ENCODE measurements at regions not wholly inside any gene's neighbourhood (a gene's known extent, or its start where the extent isn't known, plus 50 kb on each side); places are given as distances from the start of the nearest gene placed in this dataset.
"Not testable (repeated sequence)": the region's sequence is repeated elsewhere in the genome, so short reads cannot be mapped to it uniquely, and the experiment has no call there.

GRCh38 chr10:117601716-117602115, 59.2 kb downstream of the EMX2 start:
- no peak for DNase-seq (ENCODE audit: low read depth, low spot score)

- DNase-seq (ENCODE audit: low read depth, low spot score) = no peak
Measured at GRCh38 chr10:117603081-117603480, 60.5 kb downstream of the EMX2 start.

- no peak for DNase-seq (ENCODE audit: low read depth, low spot score)
Measured at GRCh38 chr10:117603726-117604125, 61.2 kb downstream of the EMX2 start.

- DNase-seq (ENCODE audit: low read depth, low spot score) = peak; percentile 91
Measured at GRCh38 chr10:117609095-117609795, 66.7 kb downstream of the EMX2 start.

GRCh38 chr10:117609796-117610170, 67.2 kb downstream of the EMX2 start:
- DNase-seq (ENCODE audit: low read depth, low spot score) = no peak

- DNase-seq (ENCODE audit: low read depth, low spot score) = no peak
Measured at GRCh38 chr10:117610321-117610720, 67.8 kb downstream of the EMX2 start.

- no peak for DNase-seq (ENCODE audit: low read depth, low spot score)
Measured at GRCh38 chr10:117612113-117612512, 69.6 kb downstream of the EMX2 start.

- peak; percentile 35 for DNase-seq (ENCODE audit: low read depth, low spot score)
Measured at GRCh38 chr10:117615649-117616048, 73.1 kb downstream of the EMX2 start.

GRCh38 chr10:117616179-117616578, 73.6 kb downstream of the EMX2 start:
- DNase-seq (ENCODE audit: low read depth, low spot score) = no peak

- no peak for DNase-seq (ENCODE audit: low read depth, low spot score)
Measured at GRCh38 chr10:117617086-117617485, 74.5 kb downstream of the EMX2 start.

- DNase-seq (ENCODE audit: low read depth, low spot score) = no peak
Measured at GRCh38 chr10:117617659-117618058, 75.1 kb downstream of the EMX2 start.

- no peak for DNase-seq (ENCODE audit: low read depth, low spot score)
Measured at GRCh38 chr10:117619223-117619622, 76.7 kb downstream of the EMX2 start.

GRCh38 chr10:117619707-117620405, 77.3 kb downstream of the EMX2 start:
- no peak for DNase-seq (ENCODE audit: low read depth, low spot score)

GRCh38 chr10:117621196-117621595, 78.7 kb downstream of the EMX2 start:
- no peak for DNase-seq (ENCODE audit: low read depth, low spot score)

- DNase-seq (ENCODE audit: low read depth, low spot score) = no peak
Measured at GRCh38 chr10:117621795-117622420, 79.4 kb downstream of the EMX2 start.

GRCh38 chr10:117622471-117623184, 80.1 kb downstream of the EMX2 start:
- no peak for DNase-seq (ENCODE audit: low read depth, low spot score)

- no peak for DNase-seq (ENCODE audit: low read depth, low spot score)
Measured at GRCh38 chr10:117626228-117626627, 83.7 kb downstream of the EMX2 start.

- DNase-seq (ENCODE audit: low read depth, low spot score) = no peak
Measured at GRCh38 chr10:117627561-117627960, 85.0 kb downstream of the EMX2 start.

- DNase-seq (ENCODE audit: low read depth, low spot score) = not testable (repeated sequence)
Measured at GRCh38 chr10:117629717-117630116, 87.2 kb downstream of the EMX2 start.

GRCh38 chr10:117631276-117632145, 89.0 kb downstream of the EMX2 start:
- DNase-seq (ENCODE audit: low read depth, low spot score) = peak; percentile 10

GRCh38 chr10:117632406-117632805, 89.9 kb downstream of the EMX2 start:
- no peak for DNase-seq (ENCODE audit: low read depth, low spot score)

Measured in astrocyte of the hippocampus (primary cell).